NOMO-1 (cell line): ENCODE measurements at regions not wholly inside any gene's neighbourhood (a gene's known extent, or its start where the extent isn't known, plus 50 kb on each side); places are given as distances from the start of the nearest gene placed in this dataset.
"Not testable (repeated sequence)": the region's sequence is repeated elsewhere in the genome, so short reads cannot be mapped to it uniquely, and the experiment has no call there.

Experiments used
- DNase-seq, 2 experiments: peaks; one replicate each; lab custom pipeline; 2025; ENCODE audit not compliant: unreplicated experiment in 2 of 2; lab: John Stamatoyannopoulos, UW

GRCh38 chr12:24530689-24531088 is 418.2 kb downstream of the BCAT1 start:
- DNase-seq = no peak

- DNase-seq = no peak
Observed at GRCh38 chr12:24527102-24527501, 421.8 kb downstream of the BCAT1 start.

- DNase-seq = peak in 1 of 2 experiments; percentile 41
Observed at GRCh38 chr12:24522736-24523135, 426.2 kb downstream of the BCAT1 start.

GRCh38 chr12:24519759-24520158 is 429.1 kb downstream of the BCAT1 start:
- no peak for DNase-seq

GRCh38 chr12:24517000-24517399 is 431.9 kb downstream of the BCAT1 start:
- DNase-seq = no peak

GRCh38 chr12:24510581-24511125 is 438.2 kb downstream of the BCAT1 start:
- no peak for DNase-seq

DNA sequence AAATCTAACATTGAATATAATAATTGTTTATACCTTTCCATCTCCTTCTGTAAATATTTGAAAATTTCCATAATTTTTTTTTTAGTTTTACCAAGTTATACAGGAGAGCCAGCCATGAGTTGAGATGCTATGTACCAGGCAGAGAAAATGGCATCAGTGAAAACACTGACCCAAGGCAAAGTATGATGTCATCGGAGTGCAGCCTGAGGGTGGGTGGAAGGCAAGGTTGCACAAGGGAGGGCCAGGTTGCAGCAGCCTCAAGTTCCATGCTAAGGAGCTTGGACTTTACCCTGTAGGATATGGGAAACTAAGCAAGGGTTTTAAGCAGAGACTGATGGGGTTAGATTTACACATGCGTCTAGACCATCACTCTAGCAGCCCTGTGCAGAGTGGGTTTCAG is 441.1 kb downstream of the BCAT1 start:
- DNase-seq = no peak

DNA sequence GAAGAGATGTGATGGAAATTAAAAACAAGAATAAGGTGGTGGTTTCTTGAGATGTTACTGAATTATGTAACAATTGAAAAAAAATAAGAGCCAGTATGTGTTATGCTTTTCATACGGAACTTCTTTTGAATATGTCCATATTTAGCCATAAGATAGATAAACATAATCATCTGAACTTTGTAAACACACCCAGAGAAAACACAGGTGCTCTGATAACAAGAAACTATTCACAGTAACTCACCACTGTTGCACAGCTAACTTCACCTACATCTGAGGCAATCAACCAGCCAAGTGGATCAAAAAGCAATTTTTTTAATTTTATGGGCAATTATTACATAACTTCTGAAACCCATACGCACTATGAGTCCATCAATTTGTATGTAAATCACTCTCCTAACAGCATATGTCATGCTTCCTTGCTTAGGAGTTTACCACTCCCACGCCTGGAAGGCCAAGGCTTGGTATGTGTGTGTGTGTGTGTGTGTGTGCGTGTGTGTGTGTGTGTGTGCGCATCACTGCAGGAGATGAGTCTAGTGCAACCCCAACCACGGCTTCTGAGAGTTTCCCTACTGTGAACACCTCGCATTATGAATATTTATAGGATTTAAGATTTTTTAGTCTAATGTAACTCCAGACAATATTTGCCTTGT is 443.4 kb downstream of the BCAT1 start:
- no peak for DNase-seq

GRCh38 chr12:24503477-24503876 is 445.4 kb downstream of the BCAT1 start:
- DNase-seq = not testable (repeated sequence)

- DNase-seq = no peak
Observed at GRCh38 chr12:24500831-24501230, 448.1 kb downstream of the BCAT1 start.

- DNase-seq = no peak
Observed at GRCh38 chr12:24500421-24500820, 448.5 kb downstream of the BCAT1 start.

- no peak for DNase-seq
Observed at GRCh38 chr12:24499151-24500146, 449.5 kb downstream of the BCAT1 start.

- DNase-seq = no peak
Observed at GRCh38 chr12:24496755-24497154, 452.1 kb downstream of the BCAT1 start.

GRCh38 chr12:24494401-24494800 is 454.5 kb downstream of the BCAT1 start:
- no peak for DNase-seq

GRCh38 chr12:24491968-24492367 is 456.9 kb downstream of the BCAT1 start:
- peak; percentile 72 to 87 for DNase-seq

DNA sequence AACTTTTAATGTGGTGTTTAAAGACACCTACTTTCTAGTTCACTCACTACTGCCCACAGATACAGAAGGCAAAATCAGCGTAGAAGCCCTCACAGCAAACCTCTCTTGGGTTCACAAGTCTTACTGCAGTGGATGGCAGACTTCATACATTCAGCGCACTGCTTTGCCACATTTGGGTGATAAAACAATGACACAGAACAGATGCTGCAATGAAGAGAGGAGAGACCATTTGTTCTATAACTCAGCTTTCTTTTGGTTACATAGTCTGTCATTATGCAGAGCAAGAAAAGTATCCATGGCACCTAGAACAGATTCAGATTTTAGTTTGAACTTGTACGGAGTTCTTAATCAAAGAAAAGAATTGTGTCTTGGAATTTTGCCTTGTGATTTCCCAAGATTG is 459.0 kb downstream of the BCAT1 start:
- DNase-seq = no peak

DNA sequence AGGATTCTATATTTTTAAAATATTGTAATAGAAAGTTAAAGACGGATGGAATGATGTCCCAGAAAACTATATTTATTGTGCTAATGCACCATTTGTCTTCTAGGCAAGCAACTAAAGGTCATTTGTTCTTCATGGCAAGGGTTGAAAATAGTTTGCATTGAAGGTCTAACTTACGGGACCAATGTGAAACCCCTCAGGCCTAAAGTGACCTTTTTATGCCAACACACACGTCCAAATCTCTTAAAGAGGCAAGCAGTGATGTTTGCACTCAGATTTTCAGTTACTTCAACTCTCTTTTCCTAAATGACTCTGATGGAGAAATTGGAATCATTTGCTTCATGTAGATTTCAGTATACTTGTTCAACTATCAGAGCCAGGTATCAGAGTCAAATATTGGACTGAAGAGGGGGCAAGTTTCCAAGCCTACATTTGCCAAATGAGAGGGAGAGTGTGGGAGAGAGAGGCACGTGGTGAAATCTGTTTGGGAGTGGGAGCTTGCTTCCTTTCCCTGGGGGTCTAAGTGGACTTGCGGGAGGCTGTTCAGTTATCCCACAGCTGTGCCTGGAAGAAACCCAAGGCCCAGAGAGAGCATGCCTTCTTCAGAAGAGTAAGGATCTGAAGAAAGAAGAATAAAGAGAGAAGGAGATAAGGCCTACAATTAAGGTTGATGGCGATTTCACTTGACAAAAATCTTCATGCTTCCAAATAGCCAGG is 459.8 kb downstream of the BCAT1 start:
- DNase-seq = no peak

DNA sequence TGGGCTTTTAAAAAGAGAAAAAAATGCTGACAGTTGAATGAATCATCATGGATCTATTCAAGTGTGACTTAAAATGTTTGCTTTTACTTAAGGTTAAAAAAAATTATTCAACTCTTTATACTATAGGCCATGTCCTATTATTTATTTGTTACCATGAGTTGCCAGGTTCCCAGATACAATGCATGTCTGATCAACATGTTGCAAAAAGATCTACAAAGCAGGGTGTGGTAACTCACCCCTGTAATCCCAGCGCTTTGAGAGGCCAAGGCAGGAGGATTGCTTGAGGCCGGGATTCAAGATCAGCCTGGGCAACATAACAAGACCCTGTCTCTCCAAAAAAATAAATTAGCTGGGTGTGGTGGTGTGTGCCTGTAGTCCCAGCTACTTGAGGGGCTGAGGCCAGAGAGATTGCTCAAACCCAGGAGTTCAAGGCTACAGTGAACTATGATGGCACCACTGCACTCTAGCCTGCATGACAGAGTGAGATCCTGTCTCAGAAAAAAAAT is 460.8 kb downstream of the BCAT1 start:
- DNase-seq = no peak

DNA sequence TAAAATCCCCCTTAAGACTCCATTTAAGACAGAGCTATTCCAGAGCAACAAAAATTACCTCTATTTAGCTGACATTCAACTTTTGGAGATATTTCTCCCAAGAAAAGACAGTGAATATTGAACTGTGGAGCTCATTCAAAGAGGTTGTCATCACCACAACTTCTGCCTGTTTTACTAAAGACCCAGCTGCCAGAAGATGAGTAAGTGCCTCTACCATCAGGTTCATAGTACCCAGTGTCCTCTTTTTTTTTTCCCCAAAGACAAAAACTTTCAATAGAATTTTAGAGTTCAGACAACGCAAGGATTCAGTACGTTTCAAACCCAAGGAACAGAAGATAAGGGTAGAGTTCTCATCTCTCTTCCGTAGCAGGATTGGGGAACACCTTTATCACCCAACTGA is 461.3 kb downstream of the BCAT1 start:
- DNase-seq = no peak

DNA sequence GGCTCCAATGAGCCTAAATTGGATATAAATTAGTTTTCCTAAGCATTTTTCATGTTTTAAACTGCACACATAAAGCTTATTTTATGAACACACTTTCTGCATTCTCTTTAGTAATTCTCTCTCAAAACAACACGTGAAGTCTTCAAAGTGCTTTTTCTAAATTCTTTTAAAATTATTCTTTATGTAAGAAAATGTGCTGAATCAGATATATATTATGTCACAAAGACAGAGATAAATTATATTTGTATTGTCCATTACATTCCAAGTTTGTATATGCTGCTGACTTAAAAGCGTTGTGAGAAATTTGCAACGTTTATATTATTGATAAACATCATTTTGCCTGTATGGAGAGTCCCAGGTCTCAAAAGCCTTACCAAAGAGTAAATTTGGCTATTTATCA is 465.2 kb downstream of the BCAT1 start:
- DNase-seq = no peak
